HPDE6-E6E7 (cell line): ENCODE measurements at regions not wholly inside any gene's neighbourhood (a gene's known extent, or its start where the extent isn't known, plus 50 kb on each side); places are given as distances from the start of the nearest gene placed in this dataset.
A peak's percentile ranks its signal among the peaks of the same experiment; 100 is the strongest.

Experiments
- DNase-seq: peaks from one replicate; pipeline ENCODE4 v3.0.0; 2011; ENCODE audit warnings: missing footprints; ENCODE audit errors: extremely low spot score

GRCh38 chr4:132859929-132860328, 289.2 kb upstream of the PCDH10 start:
- no peak for DNase-seq

- DNase-seq = no peak
Observed at GRCh38 chr4:132860976-132861375, 288.1 kb upstream of the PCDH10 start.

GRCh38 chr4:132863619-132864018, 285.5 kb upstream of the PCDH10 start:
- DNase-seq = no peak

GRCh38 chr4:132865458-132865857, 283.6 kb upstream of the PCDH10 start:
- DNase-seq = peak; percentile 9

GRCh38 chr4:132865922-132866321, 283.2 kb upstream of the PCDH10 start:
- DNase-seq = no peak

- DNase-seq = no peak
Observed at GRCh38 chr4:132866616-132867015, 282.5 kb upstream of the PCDH10 start.

GRCh38 chr4:132893787-132894186, 255.3 kb upstream of the PCDH10 start:
- DNase-seq = no peak

- no peak for DNase-seq
Observed at GRCh38 chr4:132901224-132901623, 247.9 kb upstream of the PCDH10 start.

GRCh38 chr4:132910229-132910748, 238.8 kb upstream of the PCDH10 start:
- no peak for DNase-seq

- DNase-seq = no peak
Observed at GRCh38 chr4:132918096-132918495, 231.0 kb upstream of the PCDH10 start.

GRCh38 chr4:132923516-132923915, 225.6 kb upstream of the PCDH10 start:
- no peak for DNase-seq

- DNase-seq = no peak
Observed at GRCh38 chr4:132934911-132935310, 214.2 kb upstream of the PCDH10 start.

GRCh38 chr4:132955146-132955545, 193.9 kb upstream of the PCDH10 start:
- DNase-seq = no peak

- DNase-seq = no peak
Observed at GRCh38 chr4:132956962-132957361, 192.1 kb upstream of the PCDH10 start.

GRCh38 chr4:132958457-132959263, 190.4 kb upstream of the PCDH10 start:
- no peak for DNase-seq

GRCh38 chr4:132981611-132982010, 167.5 kb upstream of the PCDH10 start:
- no peak for DNase-seq

GRCh38 chr4:132982151-132982550, 166.9 kb upstream of the PCDH10 start:
- DNase-seq = no peak

- no peak for DNase-seq
Observed at GRCh38 chr4:132991111-132991510, 158.0 kb upstream of the PCDH10 start.

GRCh38 chr4:132992686-132993085, 156.4 kb upstream of the PCDH10 start:
- no peak for DNase-seq

GRCh38 chr4:132998585-132999230, 150.4 kb upstream of the PCDH10 start:
- no peak for DNase-seq

GRCh38 chr4:133000012-133000411, 149.1 kb upstream of the PCDH10 start:
- no peak for DNase-seq

- DNase-seq = no peak
Observed at GRCh38 chr4:133003169-133003568, 145.9 kb upstream of the PCDH10 start.

GRCh38 chr4:133014473-133015135, 134.5 kb upstream of the PCDH10 start:
- no peak for DNase-seq
